Activated T-helper 17 cell treated with anti-CD3 and anti-CD28 coated beads, Interleukin-2, amount 50 U/mL, for 72 hours (primary cell): ENCODE measurements at regions not wholly inside any gene's neighbourhood (a gene's known extent, or its start where the extent isn't known, plus 50 kb on each side); places are given as distances from the start of the nearest gene placed in this dataset.
"Not testable (repeated sequence)": the region's sequence is repeated elsewhere in the genome, so short reads cannot be mapped to it uniquely, and the experiment has no call there.

Source experiments
- ATAC-seq: fragments of 150-1000 bp; cut with Tn5 transposase; replicated peaks from 2 replicates; pipeline ENCODE4 v1.10.0; 2021; ENCODE audit warnings: mild to moderate bottlenecking, moderate library complexity
- H3K27ac Mint-ChIP-seq: one replicate; pipeline ENCODE4 v1.8.0; 2022; ENCODE audit warnings: mixed read lengths
- H3K27me3 Mint-ChIP-seq: one replicate; pipeline ENCODE4 v1.8.0; 2022; ENCODE audit warnings: mixed read lengths
- H3K36me3 Mint-ChIP-seq: one replicate; pipeline ENCODE4 v1.8.0; 2022; ENCODE audit warnings: low read depth, mild to moderate bottlenecking, mixed read lengths
- H3K4me1 Mint-ChIP-seq: one replicate; pipeline ENCODE4 v1.8.0; 2022; ENCODE audit warnings: mixed read lengths
- H3K4me3 Mint-ChIP-seq: one replicate; pipeline ENCODE4 v1.8.0; 2022; ENCODE audit warnings: mild to moderate bottlenecking, mixed read lengths
- H3K9me3 Mint-ChIP-seq: one replicate; pipeline ENCODE4 v1.8.0; 2022; ENCODE audit warnings: mixed read lengths

DNA sequence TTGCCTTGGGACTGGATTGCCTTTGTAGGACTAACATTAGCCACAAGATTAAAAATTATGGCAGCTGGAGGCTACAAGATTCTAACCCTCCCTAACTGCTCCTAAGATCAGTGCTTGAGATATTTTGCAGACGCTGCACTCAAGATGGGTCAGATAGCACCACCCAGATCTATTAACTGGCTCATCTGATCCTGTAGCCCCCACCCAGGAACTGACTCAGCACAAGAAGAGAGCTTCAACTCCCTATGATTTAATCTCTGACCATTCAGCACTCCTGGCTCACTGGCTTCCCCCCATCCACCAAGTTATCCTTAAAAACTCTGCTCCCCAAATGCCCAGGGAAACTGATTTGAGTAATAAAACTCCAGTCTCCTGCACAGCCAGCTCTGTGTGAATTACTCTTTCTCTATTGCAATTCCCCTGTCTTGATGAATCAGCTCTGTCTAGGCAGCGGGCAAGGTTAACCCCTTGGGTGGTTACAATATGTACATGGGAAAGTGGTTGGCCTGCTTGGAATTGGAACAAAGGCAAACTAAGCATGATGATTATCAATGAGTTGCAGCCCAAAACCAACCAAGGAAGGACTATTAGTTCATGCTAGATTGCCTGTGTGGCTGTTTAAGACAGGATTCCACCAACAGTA is 111.3 kb downstream of the OR2B2 start:
- H3K4me3 Mint-ChIP-seq = no peak overlapping the region
- peaks cover 2% of the 10 kb centered on the region for H3K36me3 Mint-ChIP-seq
- H3K4me1 Mint-ChIP-seq = peaks cover 7% of the 10 kb centered on the region
- no peaks in the 10 kb centered on the region for H3K9me3 Mint-ChIP-seq
- no peak for ATAC-seq
- H3K27ac Mint-ChIP-seq = no peak overlapping the region
- no peaks in the 10 kb centered on the region for H3K27me3 Mint-ChIP-seq

DNA sequence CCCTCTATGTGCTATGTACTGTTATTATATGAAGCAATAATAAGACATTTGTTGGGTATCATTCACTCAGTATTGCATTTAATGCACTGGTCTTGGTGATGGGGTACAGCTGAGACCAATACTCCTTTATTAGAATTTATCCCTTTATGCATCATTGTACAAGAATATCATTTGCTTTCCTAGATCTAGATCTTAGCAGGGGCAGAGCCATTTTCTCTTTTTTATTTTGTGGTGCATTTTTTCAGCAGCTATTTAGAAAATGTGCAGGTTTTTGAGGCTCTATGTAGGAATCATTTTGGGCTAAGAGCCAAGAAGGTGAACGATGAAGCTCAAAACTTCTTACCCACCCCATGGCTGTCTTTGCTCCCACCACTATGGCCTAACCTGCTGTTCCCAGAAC is 114.2 kb downstream of the OR2B2 start:
- H3K27ac Mint-ChIP-seq = no peak overlapping the region
- H3K4me3 Mint-ChIP-seq = no peak overlapping the region
- no peaks in the 10 kb centered on the region for H3K9me3 Mint-ChIP-seq
- peaks cover 9% of the 10 kb centered on the region for H3K36me3 Mint-ChIP-seq
- H3K27me3 Mint-ChIP-seq = no peaks in the 10 kb centered on the region
- no peak for ATAC-seq
- peaks cover 8% of the 10 kb centered on the region for H3K4me1 Mint-ChIP-seq

- H3K36me3 Mint-ChIP-seq, H3K27me3 Mint-ChIP-seq, H3K4me3 Mint-ChIP-seq, H3K27ac Mint-ChIP-seq, ATAC-seq, H3K9me3 Mint-ChIP-seq: not testable (repeated sequence)
- peaks cover 12% of the 10 kb centered on the region for H3K4me1 Mint-ChIP-seq
These were observed 115.3 kb downstream of the OR2B2 start for GRCh38 chr6:27796736-27797481.

DNA sequence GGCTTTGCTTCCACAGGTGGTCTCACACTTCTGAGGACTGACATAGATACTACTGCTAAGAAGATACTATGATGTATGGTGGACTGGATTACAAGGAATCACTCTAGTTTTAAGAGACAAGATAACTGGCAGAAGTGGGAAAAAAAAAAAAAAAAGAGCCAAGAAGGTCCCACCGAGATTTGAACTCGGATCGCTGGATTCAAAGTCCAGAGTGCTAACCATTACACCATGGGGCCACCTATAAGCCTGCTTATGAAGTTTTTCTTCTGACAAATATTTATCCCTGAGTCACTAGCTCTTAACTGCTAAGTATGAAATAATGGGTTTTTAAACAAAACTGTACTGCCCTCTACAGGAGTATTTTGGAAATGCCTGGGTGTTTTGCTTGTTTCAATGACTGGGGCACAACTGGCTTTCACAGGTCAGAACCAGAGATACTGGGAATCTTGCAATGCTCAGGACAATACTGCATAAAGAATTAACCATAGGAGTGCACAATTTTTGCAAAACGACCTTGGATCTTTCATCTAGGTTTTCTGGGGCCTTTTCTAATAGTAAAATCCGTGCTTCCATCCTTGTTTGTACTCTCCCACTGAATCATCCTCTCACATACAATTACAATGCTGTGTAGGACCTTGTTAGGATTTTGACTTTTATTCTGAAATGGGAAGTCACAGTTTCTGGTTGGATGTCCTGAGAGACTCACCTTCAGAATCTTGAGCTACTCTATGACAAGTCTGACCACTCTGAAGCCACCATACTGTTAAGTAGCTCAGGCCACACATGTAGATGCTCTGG is 116.3 kb downstream of the OR2B2 start:
- Mint-ChIP-seq H3K4me3 (peak overlapping the region; percentile 28), H3K27me3 (peaks cover 6% of the 10 kb centered on the region), H3K4me1 (peaks cover 17% of the 10 kb centered on the region), H3K27ac (peak overlapping the region; percentile 83), H3K36me3 (peaks cover 15% of the 10 kb centered on the region), H3K9me3 (no peaks in the 10 kb centered on the region)
- peak; percentile 76 for ATAC-seq

DNA sequence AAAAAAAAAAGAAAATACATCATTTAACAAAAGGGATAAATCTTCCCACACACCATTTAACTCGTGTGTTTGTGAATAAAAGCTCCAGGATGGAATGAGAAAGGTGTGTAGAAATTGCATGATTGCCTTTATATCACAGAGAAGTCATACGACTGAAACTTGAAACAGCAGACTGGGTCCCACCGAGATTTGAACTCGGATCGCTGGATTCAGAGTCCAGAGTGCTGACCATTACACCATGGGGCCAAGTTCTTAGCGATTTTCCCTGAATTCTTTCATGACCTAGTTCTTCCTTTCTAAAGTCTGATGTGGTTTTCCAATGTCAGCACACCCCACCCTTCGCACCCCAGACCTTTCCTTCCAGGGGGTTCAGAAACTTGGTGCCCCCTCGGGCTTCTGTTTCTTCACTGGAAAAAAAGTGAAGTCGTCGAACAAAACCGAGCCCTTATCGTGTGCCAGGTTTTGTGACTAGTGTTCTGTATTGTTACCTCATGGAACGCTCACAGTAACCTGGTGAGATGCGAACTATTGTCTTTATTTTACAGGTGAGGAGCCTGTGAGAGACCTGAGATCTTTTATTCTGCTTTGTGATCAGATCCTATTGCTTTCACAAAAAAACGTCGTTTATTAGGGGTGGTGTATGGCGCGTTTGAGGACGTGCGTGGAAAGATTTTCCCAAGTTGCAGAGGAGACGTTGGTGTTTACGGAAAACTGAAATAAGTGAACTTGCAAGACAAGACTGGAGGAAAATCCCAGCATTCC is 120.8 kb downstream of the OR2B2 start:
- Mint-ChIP-seq H3K36me3 (peaks cover 15% of the 10 kb centered on the region), H3K4me3 (peak overlapping the region; percentile 88), H3K4me1 (peaks cover 17% of the 10 kb centered on the region), H3K27ac (peak overlapping the region; percentile 90), H3K27me3 (peaks cover 9% of the 10 kb centered on the region), H3K9me3 (no peaks in the 10 kb centered on the region)
- peak; percentile 36 for ATAC-seq

DNA sequence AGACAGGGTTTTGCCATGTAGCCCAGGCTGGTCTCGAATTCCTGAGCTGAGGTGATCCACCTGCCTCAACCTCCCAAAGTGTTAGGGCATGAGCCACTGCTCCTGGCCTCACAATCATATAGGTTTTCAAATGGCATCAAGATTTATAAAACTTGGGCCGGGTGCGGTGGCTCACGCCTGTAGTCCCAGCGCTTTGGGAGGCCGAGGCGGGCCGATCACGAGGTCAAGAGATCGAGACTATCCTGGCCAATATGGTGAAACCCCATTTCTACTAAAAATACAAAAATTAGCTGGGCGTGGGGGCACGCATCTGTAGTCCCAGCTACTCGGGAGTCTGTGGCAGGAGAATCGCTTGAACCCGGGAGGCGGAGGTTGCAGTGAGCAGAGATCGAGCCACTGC is 123.8 kb downstream of the OR2B2 start:
- not testable (repeated sequence) for H3K9me3 Mint-ChIP-seq, H3K36me3 Mint-ChIP-seq, ATAC-seq, H3K27ac Mint-ChIP-seq, H3K4me3 Mint-ChIP-seq
- Mint-ChIP-seq H3K4me1 (peaks cover 10% of the 10 kb centered on the region), H3K27me3 (peaks cover 16% of the 10 kb centered on the region)

- Mint-ChIP-seq H3K27me3 (peaks cover 10% of the 10 kb centered on the region), H3K4me3 (no peak overlapping the region)
- no peak for ATAC-seq
These were observed 126.1 kb downstream of the OR2B2 start for GRCh38 chr6:27786048-27786447.

GRCh38 chr6:27785294-27785693 is 126.9 kb downstream of the OR2B2 start:
- H3K4me3 Mint-ChIP-seq = no peak overlapping the region
- no peak for ATAC-seq
- no peak overlapping the region for H3K27ac Mint-ChIP-seq
- H3K27me3 Mint-ChIP-seq = peaks cover 10% of the 10 kb centered on the region
- no peaks in the 10 kb centered on the region for H3K4me1 Mint-ChIP-seq
- no peaks in the 10 kb centered on the region for H3K9me3 Mint-ChIP-seq
- H3K36me3 Mint-ChIP-seq = no peaks in the 10 kb centered on the region

More at GRCh38 chr6:27786048-27786447, 126.1 kb downstream of the OR2B2 start:
- H3K36me3 Mint-ChIP-seq = peaks cover under 1% of the 10 kb centered on the region
- H3K4me1 Mint-ChIP-seq = no peaks in the 10 kb centered on the region
- H3K9me3 Mint-ChIP-seq = no peaks in the 10 kb centered on the region
- no peak overlapping the region for H3K27ac Mint-ChIP-seq

DNA sequence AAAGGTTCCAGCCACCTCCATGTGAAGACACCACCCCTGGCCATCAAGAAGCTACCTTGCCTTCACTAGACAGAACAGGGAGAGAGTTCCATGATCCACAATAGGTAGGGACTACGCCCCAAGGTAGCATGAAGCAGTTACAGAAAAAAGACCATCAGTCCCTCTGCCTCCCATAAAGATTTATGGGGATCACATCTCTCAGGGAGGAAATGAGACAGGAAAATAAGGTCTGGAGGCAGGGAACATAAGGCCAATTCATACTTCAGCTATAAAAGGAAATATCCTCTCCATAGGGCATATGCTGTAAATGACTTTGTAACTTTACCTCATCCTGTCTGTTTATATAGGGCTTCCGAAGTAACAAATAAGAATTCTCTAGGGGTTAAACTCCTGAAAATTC is 129.4 kb downstream of the OR2B2 start:
- Mint-ChIP-seq H3K36me3 (peaks cover under 1% of the 10 kb centered on the region), H3K4me3 (no peak overlapping the region), H3K27me3 (peaks cover 10% of the 10 kb centered on the region), H3K4me1 (no peaks in the 10 kb centered on the region), H3K27ac (no peak overlapping the region), H3K9me3 (no peaks in the 10 kb centered on the region)
- ATAC-seq = no peak

DNA sequence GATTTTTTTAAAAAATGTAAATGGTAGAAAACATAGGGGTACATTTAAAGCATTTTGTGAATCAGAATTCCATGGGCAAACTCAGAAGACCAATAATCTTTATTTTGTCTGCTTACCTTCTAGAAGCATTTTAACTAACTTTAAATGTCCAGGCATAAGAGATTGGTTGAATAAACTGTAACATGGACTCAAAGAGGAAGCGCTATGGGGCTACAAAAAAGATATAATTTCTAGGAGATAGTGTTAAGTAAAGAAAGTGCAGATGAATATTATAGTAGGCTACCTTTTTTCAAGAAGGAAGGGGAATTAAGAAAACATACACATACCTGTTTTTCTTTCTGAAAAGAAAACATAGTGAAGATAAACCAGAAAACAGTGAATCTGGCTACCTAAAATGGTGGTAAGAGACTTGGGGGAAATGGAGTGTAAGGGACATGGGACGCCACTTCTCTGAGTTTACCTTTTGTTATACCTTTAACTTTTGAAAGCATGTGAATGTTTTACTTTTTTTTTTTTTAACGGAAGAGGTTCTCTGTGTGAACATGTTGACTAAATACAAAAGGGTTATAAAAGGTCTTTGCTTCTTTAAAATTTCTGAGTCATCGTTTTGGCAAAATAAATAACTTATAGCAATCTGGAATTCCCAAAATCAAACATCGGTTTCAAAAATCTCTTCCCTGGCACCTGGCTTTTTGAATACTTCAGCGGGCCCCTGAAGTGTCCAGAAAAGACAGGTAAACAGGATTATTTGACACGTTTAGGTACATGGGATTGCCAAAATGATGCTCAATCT is 133.4 kb downstream of the OR2B2 start:
- no peak overlapping the region for H3K27ac Mint-ChIP-seq
- no peaks in the 10 kb centered on the region for H3K9me3 Mint-ChIP-seq
- H3K4me3 Mint-ChIP-seq = no peak overlapping the region
- peaks cover 13% of the 10 kb centered on the region for H3K27me3 Mint-ChIP-seq
- H3K36me3 Mint-ChIP-seq = peaks cover 5% of the 10 kb centered on the region
- no peaks in the 10 kb centered on the region for H3K4me1 Mint-ChIP-seq
- ATAC-seq = no peak

DNA sequence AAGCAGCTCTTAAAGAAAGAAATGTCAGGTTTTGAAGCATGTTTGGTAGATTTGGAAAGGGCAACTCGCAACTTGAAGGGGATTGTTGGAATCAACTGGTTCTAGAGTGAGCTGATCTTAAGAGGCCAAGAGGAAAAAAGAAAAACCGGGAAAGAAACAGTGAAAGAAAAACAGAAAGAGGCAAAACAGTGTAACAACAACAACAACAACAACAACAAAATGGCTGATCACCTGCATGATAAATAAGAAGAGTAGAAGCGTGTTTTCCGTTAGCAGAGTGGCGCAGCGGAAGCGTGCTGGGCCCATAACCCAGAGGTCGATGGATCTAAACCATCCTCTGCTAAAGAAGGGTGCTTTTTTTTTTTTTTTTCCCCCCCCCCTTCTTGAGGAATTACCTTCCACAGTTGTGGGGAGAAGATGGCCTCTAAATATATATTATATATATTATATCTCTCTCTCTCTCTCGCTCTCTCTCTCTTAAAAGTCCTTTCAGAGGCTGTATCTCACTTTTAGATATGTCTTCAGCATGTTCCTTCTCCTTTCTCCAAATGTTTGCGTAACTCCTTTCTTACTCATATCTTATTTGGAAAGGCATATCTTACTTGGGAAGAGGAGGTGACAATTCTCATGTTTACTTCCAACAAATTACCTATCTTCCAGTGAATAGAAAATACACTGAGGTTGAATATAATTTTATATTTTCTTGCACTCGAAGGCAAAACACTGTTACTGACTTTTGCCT is 134.4 kb downstream of the OR2B2 start:
- no peaks in the 10 kb centered on the region for H3K4me1 Mint-ChIP-seq

DNA sequence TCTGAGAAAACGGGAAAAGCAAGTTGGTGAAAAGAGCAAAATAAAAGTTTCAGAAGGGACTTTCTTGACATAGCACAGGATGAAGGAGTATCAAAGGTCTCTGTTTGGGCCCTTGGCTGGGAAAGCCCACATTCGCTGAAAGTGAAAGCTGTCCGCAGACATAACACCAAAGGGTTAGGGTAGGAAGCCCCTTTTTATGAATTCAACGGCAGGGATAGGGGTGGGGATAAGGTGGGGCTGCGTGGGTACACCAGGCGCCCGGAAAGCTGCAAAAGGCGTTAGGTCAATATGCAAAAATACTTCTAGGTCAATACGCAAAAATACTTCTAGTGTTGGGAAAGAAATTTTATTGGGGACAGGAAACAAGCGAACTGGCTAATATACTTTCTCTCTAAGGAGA is 135.1 kb downstream of the OR2B2 start:
- H3K4me3 Mint-ChIP-seq = peak overlapping the region; percentile 3
- no peaks in the 10 kb centered on the region for H3K9me3 Mint-ChIP-seq
- peaks cover 10% of the 10 kb centered on the region for H3K27me3 Mint-ChIP-seq
- ATAC-seq = no peak
- H3K27ac Mint-ChIP-seq = peak overlapping the region; percentile 50
- H3K36me3 Mint-ChIP-seq = peaks cover 5% of the 10 kb centered on the region
- H3K4me1 Mint-ChIP-seq = no peaks in the 10 kb centered on the region

More for the DNA sequence above, 134.4 kb downstream of the OR2B2 start:
- Mint-ChIP-seq H3K9me3 (no peaks in the 10 kb centered on the region), H3K36me3 (peaks cover 5% of the 10 kb centered on the region), H3K4me3 (peak overlapping the region; percentile 3), H3K27me3 (peaks cover 10% of the 10 kb centered on the region), H3K27ac (peak overlapping the region; percentile 50)
- ATAC-seq = no peak

- Mint-ChIP-seq H3K27ac (no peak overlapping the region), H3K4me1 (no peaks in the 10 kb centered on the region), H3K36me3 (peaks cover 5% of the 10 kb centered on the region), H3K9me3 (no peaks in the 10 kb centered on the region), H3K27me3 (peaks cover 10% of the 10 kb centered on the region), H3K4me3 (no peak overlapping the region)
- no peak for ATAC-seq
These were observed 135.7 kb downstream of the OR2B2 start for GRCh38 chr6:27776504-27776903.
